ENCODE measurements at regions not wholly inside any gene's neighbourhood (a gene's known extent, or its start where the extent isn't known, plus 50 kb on each side); places are given as distances from the start of the nearest gene placed in this dataset.

- H3K4me3 ChIP-seq (ENCODE audit: insufficient read length, low read depth), result no peak overlapping the region
- peaks cover 40% of the 10 kb centered on the region for H3K4me1 ChIP-seq (ENCODE audit: insufficient read depth, insufficient read length)
- H3K9me3 ChIP-seq (ENCODE audit: insufficient read depth, low read length), result no peaks in the 10 kb centered on the region
- DNase-seq (ENCODE audit: low read depth, low spot score), result no peak
- TF ChIP-seq SUZ12 (IDR thresholded peaks at IDR 0.05; ENCODE audit: extremely low read depth, insufficient read depth, insufficient read length), result no peak
- TF ChIP-seq YY1 (IDR thresholded peaks at IDR 0.05; ENCODE audit: insufficient read depth, insufficient read length), result no peak
- no peak for TF ChIP-seq ZNF274 (IDR thresholded peaks at IDR 0.05; ENCODE audit: low read depth, low read length)
- peak overlapping the region; percentile 71 for H3K9ac ChIP-seq (ENCODE audit: insufficient read length, low read depth)
- no peaks in the 10 kb centered on the region for H3K36me3 ChIP-seq (ENCODE audit: insufficient read depth, insufficient read length, low read length)
- peaks cover 5% of the 10 kb centered on the region for H3K27me3 ChIP-seq (ENCODE audit: insufficient read depth, insufficient read length)
These were observed 104.4 kb upstream of the ZMIZ1 start for GRCh38 chr10:78964274-78964951.

- Histone ChIP-seq H3K4me1 (ENCODE audit: insufficient read depth, insufficient read length) (peaks cover 41% of the 10 kb centered on the region), H3K27me3 (ENCODE audit: insufficient read depth, insufficient read length) (peaks cover 5% of the 10 kb centered on the region), H3K36me3 (ENCODE audit: insufficient read depth, insufficient read length, low read length) (no peaks in the 10 kb centered on the region), H3K4me3 (ENCODE audit: insufficient read length, low read depth) (no peak overlapping the region), H3K9ac (ENCODE audit: insufficient read length, low read depth) (peak overlapping the region; percentile 71), H3K9me3 (ENCODE audit: insufficient read depth, low read length) (no peaks in the 10 kb centered on the region)
- TF ChIP-seq YY1 (IDR thresholded peaks at IDR 0.05; ENCODE audit: insufficient read depth, insufficient read length), result no peak
- TF ChIP-seq SUZ12 (IDR thresholded peaks at IDR 0.05; ENCODE audit: extremely low read depth, insufficient read depth, insufficient read length), result no peak
- peak; percentile 73 for DNase-seq (ENCODE audit: low read depth, low spot score)
These were observed 103.7 kb upstream of the ZMIZ1 start for GRCh38 chr10:78964952-78965633.

DNA sequence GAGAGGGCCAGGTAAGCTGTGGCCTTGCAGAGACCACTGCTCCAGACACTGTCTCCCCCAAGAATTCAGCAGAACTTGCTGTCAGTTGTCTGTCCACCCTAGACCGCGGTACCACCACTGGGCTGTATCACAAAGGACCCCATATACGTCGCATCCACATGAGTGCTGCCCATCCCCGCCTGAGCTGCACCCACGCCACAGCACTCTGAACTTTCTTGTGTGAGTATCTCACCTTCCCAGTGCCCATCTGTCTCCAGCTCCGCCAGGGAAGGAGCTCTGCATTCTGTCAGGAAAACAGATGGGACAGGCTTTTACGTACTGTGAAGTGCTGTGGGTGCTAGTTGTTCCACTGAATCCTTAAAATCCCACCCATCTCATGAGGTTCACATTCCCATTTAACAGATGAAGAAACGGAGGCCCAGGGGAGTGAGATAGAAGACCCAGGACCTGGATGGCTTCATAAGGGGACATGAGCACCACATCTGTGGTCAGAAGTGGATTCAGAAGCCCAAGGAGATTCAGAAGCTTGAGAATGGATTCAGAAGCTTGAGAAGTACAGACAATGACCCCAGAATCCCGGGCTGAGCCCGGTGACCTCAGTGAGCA, 102.5 kb upstream of the ZMIZ1 start:
- H3K9ac ChIP-seq (ENCODE audit: insufficient read length, low read depth), result peak overlapping the region; percentile 7
- H3K9me3 ChIP-seq (ENCODE audit: insufficient read depth, low read length), result no peaks in the 10 kb centered on the region
- peaks cover 41% of the 10 kb centered on the region for H3K4me1 ChIP-seq (ENCODE audit: insufficient read depth, insufficient read length)

GRCh38 chr10:78966844-78967488, 101.8 kb upstream of the ZMIZ1 start:
- H3K36me3 ChIP-seq (ENCODE audit: insufficient read depth, insufficient read length, low read length), result no peaks in the 10 kb centered on the region
- no peak overlapping the region for H3K9ac ChIP-seq (ENCODE audit: insufficient read length, low read depth)
- TF ChIP-seq ZNF274 (IDR thresholded peaks at IDR 0.05; ENCODE audit: low read depth, low read length) (no peak), SUZ12 (IDR thresholded peaks at IDR 0.05; ENCODE audit: extremely low read depth, insufficient read depth, insufficient read length) (no peak), YY1 (IDR thresholded peaks at IDR 0.05; ENCODE audit: insufficient read depth, insufficient read length) (no peak)

More for the DNA sequence above, 102.5 kb upstream of the ZMIZ1 start:
- TF ChIP-seq ZNF274 (IDR thresholded peaks at IDR 0.05; ENCODE audit: low read depth, low read length) (no peak), YY1 (IDR thresholded peaks at IDR 0.05; ENCODE audit: insufficient read depth, insufficient read length) (no peak), SUZ12 (IDR thresholded peaks at IDR 0.05; ENCODE audit: extremely low read depth, insufficient read depth, insufficient read length) (no peak)
- Histone ChIP-seq H3K4me3 (ENCODE audit: insufficient read length, low read depth) (no peak overlapping the region), H3K27me3 (ENCODE audit: insufficient read depth, insufficient read length) (peaks cover 5% of the 10 kb centered on the region), H3K36me3 (ENCODE audit: insufficient read depth, insufficient read length, low read length) (no peaks in the 10 kb centered on the region)
- DNase-seq (ENCODE audit: low read depth, low spot score), result no peak

GRCh38 chr10:78968300-78968942, 100.3 kb upstream of the ZMIZ1 start:
- Histone ChIP-seq H3K4me3 (ENCODE audit: insufficient read length, low read depth) (no peak overlapping the region), H3K36me3 (ENCODE audit: insufficient read depth, insufficient read length, low read length) (no peaks in the 10 kb centered on the region), H3K9ac (ENCODE audit: insufficient read length, low read depth) (no peak overlapping the region), H3K27me3 (ENCODE audit: insufficient read depth, insufficient read length) (peaks cover 5% of the 10 kb centered on the region), H3K9me3 (ENCODE audit: insufficient read depth, low read length) (no peaks in the 10 kb centered on the region), H3K4me1 (ENCODE audit: insufficient read depth, insufficient read length) (peaks cover 38% of the 10 kb centered on the region)
- DNase-seq (ENCODE audit: low read depth, low spot score), result no peak
- no peak for TF ChIP-seq ZNF274 (IDR thresholded peaks at IDR 0.05; ENCODE audit: low read depth, low read length)
- TF ChIP-seq YY1 (IDR thresholded peaks at IDR 0.05; ENCODE audit: insufficient read depth, insufficient read length), result no peak
- TF ChIP-seq SUZ12 (IDR thresholded peaks at IDR 0.05; ENCODE audit: extremely low read depth, insufficient read depth, insufficient read length), result no peak

More at GRCh38 chr10:78966844-78967488, 101.8 kb upstream of the ZMIZ1 start:
- no peak overlapping the region for H3K4me3 ChIP-seq (ENCODE audit: insufficient read length, low read depth)
- H3K27me3 ChIP-seq (ENCODE audit: insufficient read depth, insufficient read length), result peaks cover 5% of the 10 kb centered on the region
- H3K9me3 ChIP-seq (ENCODE audit: insufficient read depth, low read length), result no peaks in the 10 kb centered on the region
- H3K4me1 ChIP-seq (ENCODE audit: insufficient read depth, insufficient read length), result peaks cover 36% of the 10 kb centered on the region
- DNase-seq (ENCODE audit: low read depth, low spot score), result no peak

- Histone ChIP-seq H3K9me3 (ENCODE audit: insufficient read depth, low read length) (no peaks in the 10 kb centered on the region), H3K4me3 (ENCODE audit: insufficient read length, low read depth) (no peak overlapping the region), H3K27me3 (ENCODE audit: insufficient read depth, insufficient read length) (peaks cover 5% of the 10 kb centered on the region), H3K4me1 (ENCODE audit: insufficient read depth, insufficient read length) (peaks cover 34% of the 10 kb centered on the region), H3K36me3 (ENCODE audit: insufficient read depth, insufficient read length, low read length) (no peaks in the 10 kb centered on the region), H3K9ac (ENCODE audit: insufficient read length, low read depth) (no peak overlapping the region)
- TF ChIP-seq YY1 (IDR thresholded peaks at IDR 0.05; ENCODE audit: insufficient read depth, insufficient read length) (no peak), SUZ12 (IDR thresholded peaks at IDR 0.05; ENCODE audit: extremely low read depth, insufficient read depth, insufficient read length) (no peak), ZNF274 (IDR thresholded peaks at IDR 0.05; ENCODE audit: low read depth, low read length) (no peak)
- no peak for DNase-seq (ENCODE audit: low read depth, low spot score)
These were observed 99.8 kb upstream of the ZMIZ1 start for GRCh38 chr10:78968943-78969342.
